ENCODE measurements at regions not wholly inside any gene's neighbourhood (a gene's known extent, or its start where the extent isn't known, plus 50 kb on each side); places are given as distances from the start of the nearest gene placed in this dataset.

DNA sequence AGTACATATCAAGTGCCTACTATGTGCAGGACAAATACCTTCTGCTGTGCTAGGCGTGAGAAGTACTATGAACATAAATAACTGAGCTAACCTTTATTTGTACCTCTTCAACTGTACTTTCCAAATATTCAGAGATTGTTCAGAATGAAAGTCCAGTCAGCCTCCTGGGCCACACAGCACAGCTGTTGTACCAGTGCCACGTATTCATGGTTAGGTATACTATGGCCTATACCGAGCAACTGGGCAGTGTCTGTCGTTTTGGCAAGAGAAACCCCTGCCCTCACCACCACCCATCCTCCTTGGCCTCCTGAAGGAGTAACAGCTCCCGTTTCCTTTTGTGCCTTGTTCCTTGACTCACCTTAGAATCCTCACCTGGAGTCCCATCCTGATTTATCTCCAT lies 53.0 kb downstream of the RASSF10 start:
- H3K4me1 ChIP-seq (ENCODE audit: insufficient read depth, low read length), result no peaks in the 10 kb centered on the region
- H3K4me3 ChIP-seq (ENCODE audit: low read length), result no peak overlapping the region
- H3K9me3 ChIP-seq (ENCODE audit: low read depth, low read length), result no peaks in the 10 kb centered on the region
- no peaks in the 10 kb centered on the region for H3K27me3 ChIP-seq (ENCODE audit: insufficient read depth, low read length)

DNA sequence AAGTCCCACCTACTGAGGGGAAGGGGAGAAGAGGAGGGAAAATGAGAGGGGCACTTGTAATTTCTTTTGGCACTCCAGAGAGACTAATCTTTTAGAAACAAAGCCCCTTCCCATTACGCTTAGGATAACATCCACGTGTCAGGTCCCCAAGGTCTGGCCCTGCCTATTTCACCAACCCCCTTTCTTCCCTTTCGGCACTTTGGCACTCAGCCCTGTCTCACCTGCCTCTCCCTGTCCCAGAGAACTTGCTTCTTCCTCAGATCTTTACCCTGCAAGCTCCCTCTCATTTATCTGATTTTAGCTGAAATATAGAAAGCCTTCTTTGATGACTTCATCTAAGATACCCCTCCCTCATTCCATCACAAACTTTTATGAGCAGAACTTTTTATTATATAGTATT lies 55.5 kb downstream of the RASSF10 start:
- Histone ChIP-seq H3K27me3 (ENCODE audit: insufficient read depth, low read length) (no peaks in the 10 kb centered on the region), H3K4me3 (ENCODE audit: low read length) (no peak overlapping the region), H3K9me3 (ENCODE audit: low read depth, low read length) (no peaks in the 10 kb centered on the region), H3K4me1 (ENCODE audit: insufficient read depth, low read length) (no peaks in the 10 kb centered on the region)

DNA sequence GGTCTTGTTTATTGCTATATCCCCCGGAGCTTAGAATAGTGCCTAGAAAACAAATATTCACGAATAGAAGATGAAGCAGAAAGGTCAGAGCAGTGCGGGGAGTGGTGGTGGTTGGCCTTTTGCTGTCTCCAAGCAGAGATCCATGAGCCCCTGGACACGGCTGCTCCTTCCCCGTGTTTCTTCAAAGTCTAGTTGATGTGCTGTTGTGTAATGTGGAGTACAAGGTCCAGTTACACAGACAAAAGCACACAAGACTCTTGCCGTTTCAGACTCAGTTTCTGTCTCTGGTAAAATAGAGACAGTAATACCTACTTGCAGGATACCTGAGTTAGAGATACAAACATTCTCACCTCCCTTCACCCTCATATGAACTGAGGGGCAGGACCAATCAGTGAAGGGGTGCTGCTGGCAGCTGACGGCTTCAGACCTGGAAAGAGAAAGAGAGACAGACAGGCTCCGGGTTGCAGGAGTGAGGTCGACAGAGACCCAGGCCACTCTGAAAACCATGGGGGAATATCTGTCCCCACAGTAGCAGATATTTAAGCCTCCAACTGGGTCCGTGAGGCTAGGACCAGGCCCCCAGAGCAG lies 56.2 kb downstream of the RASSF10 start:
- Histone ChIP-seq H3K27me3 (ENCODE audit: insufficient read depth, low read length) (no peaks in the 10 kb centered on the region), H3K9me3 (ENCODE audit: low read depth, low read length) (no peaks in the 10 kb centered on the region), H3K4me1 (ENCODE audit: insufficient read depth, low read length) (no peaks in the 10 kb centered on the region), H3K4me3 (ENCODE audit: low read length) (no peak overlapping the region)

DNA sequence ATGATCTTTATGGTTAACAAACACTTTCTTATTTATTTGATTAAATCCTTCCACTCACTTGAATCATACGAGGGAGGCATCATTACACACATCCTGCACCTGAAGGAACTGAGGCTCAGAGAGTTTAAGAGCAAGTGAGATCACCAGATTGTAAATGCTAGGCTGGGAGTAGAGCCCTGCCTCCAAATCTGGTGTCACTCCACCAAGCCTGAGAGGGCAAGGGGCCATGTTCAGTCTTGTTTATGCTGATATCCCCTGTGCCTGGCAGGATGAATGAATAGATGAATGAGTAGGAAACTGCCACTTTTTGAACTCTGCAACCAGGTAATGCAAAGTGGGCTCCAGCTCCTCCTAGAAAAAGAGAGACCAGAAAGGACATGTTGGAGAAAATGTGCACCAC lies 59.1 kb downstream of the RASSF10 start:
- no peaks in the 10 kb centered on the region for H3K4me1 ChIP-seq (ENCODE audit: insufficient read depth, low read length)
- no peaks in the 10 kb centered on the region for H3K9me3 ChIP-seq (ENCODE audit: low read depth, low read length)

DNA sequence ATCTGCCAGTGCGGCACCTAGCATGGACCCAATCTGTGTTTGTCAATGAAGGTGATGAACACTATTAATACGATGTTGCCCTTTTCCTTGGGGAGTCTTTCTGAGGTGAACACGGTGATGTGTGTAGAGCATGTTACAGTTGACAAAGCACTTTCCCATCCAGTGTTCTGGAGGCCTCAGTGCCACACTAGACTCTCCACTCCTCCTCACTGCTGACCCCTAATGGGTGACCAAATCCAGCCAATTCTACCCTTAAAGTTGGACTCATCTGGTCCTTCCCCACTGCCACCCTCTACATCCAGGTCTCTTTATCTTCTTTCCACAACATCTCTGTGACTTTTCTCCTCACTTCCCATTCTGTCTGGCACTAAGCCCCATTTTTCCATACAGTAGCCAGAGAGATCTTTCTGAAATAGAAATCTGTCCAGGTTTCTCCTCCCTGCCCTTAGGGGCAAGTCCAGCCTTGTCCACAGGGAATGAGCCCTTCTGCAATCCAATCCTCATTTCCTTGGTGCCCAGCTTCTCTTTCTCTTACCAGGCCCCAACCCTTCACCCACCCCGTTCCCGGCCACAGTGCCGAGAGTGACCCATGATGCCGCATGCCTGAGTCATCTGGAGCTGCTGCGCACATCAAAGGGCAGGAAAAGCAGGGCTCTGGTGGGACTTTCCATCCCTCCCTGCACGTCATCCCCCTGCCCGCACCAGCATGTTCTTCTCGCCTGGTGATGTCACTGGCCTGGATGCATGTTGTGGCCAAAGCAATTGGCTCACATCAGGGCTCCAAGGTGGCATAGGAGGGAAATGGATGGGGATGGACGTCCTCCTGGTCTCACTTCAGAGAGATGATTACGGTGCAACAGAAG lies 64.2 kb downstream of the RASSF10 start:
- no peaks in the 10 kb centered on the region for H3K4me1 ChIP-seq (ENCODE audit: insufficient read depth, low read length)
- no peaks in the 10 kb centered on the region for H3K9me3 ChIP-seq (ENCODE audit: low read depth, low read length)
- no peaks in the 10 kb centered on the region for H3K27me3 ChIP-seq (ENCODE audit: insufficient read depth, low read length)

More for the DNA sequence above, 59.1 kb downstream of the RASSF10 start:
- Histone ChIP-seq H3K27me3 (ENCODE audit: insufficient read depth, low read length) (no peaks in the 10 kb centered on the region), H3K4me3 (ENCODE audit: low read length) (no peak overlapping the region)

DNA sequence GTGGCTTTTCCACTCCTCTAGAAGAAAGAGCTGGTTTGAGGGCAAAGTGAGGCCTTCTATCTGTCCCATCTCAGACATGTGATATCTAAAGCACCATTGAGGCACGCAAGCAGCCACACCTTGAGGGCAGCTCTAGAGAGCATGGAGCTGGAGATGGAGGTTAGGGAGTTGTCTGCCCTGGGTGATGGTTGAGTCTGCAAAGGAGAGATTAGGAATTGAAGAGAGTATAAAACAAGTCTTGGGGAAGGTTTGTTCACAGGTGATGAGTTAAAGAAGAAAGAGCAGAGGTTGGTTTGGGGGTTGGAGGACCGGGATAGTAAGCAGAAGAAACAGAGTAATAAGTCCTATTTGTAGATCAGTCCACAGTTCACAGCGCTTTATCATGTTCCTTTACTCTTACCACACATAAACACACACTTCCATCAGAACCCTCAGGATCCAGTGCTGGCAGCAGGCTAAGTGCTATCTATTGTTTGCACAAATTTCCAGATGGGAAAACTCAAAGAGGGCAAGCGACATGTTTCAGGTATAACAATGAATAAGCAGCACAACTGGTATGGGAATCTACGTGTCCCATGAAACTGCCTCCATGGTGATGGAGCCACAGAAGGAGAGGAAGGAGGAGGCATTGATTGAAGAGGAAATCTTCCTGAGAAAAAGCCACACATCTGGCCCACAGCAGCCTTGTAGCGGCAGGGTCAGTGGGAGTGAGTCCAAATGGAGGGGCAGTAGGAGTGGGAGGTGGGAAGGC lies 65.8 kb downstream of the RASSF10 start:
- Histone ChIP-seq H3K4me3 (ENCODE audit: low read length) (no peak overlapping the region), H3K9me3 (ENCODE audit: low read depth, low read length) (no peaks in the 10 kb centered on the region), H3K27me3 (ENCODE audit: insufficient read depth, low read length) (no peaks in the 10 kb centered on the region), H3K4me1 (ENCODE audit: insufficient read depth, low read length) (no peaks in the 10 kb centered on the region)

More for the DNA sequence above, 64.2 kb downstream of the RASSF10 start:
- H3K4me3 ChIP-seq (ENCODE audit: low read length), result no peak overlapping the region

DNA sequence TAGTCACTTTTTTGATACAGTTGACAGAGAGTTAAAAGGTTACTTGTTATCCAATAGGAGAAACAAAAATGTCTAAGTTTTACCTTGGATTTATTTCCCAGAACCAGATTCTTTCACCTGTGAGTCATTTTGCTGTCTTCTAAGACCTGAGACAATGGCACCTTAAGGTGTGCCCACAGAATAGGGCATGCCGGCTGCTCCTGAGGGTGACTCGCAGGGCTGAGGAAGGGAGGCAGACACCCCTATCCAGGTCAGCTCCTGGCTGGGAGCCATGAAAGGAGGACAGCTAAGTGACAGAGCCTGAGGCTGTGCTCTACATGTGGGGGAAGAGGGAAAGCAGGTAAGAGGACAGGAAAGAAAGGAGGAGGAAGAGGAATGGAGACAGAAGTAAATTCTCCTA lies 67.8 kb downstream of the RASSF10 start:
- Histone ChIP-seq H3K27me3 (ENCODE audit: insufficient read depth, low read length) (no peaks in the 10 kb centered on the region), H3K9me3 (ENCODE audit: low read depth, low read length) (no peaks in the 10 kb centered on the region), H3K4me1 (ENCODE audit: insufficient read depth, low read length) (no peaks in the 10 kb centered on the region), H3K4me3 (ENCODE audit: low read length) (no peak overlapping the region)

DNA sequence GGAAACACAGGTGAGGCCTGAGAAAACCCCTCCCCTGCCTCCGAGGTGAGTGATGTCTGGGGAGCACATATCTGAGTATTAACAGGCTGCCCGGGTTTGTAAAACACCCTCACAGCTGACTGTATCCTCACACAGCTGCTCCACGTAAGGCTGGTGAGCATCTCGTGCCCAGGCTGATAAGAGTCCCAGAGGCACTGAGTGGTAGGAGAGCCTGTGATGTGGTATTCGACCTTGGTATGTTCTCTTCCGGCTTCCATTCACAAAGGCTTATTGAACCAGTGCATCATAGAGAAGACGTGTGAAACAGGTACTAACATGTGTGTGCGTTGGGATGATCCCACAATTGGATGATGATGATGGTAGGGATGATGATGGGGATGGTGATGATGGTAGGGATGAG lies 71.7 kb downstream of the RASSF10 start:
- no peaks in the 10 kb centered on the region for H3K4me1 ChIP-seq (ENCODE audit: insufficient read depth, low read length)
- H3K4me3 ChIP-seq (ENCODE audit: low read length), result no peak overlapping the region
- no peaks in the 10 kb centered on the region for H3K9me3 ChIP-seq (ENCODE audit: low read depth, low read length)
- no peaks in the 10 kb centered on the region for H3K27me3 ChIP-seq (ENCODE audit: insufficient read depth, low read length)

DNA sequence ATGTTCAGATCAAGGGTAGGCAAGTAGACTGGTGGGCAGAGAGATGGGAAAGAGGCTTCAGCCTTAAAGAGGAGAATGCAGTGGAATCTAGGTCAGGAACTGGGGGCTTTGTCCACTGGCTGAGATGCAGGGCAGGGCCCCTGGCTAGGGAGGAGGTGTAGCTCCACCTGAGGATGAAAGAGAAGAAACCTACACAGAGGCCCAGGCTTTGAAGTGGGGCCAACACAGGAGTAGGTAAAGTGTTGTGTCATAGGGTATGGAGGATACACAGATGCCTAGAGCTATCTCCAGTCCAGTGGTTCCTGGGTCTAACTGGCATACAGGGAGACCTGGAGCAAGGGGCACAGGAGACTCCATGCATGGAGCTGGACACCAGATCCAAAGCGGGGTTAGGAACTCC lies 73.5 kb downstream of the RASSF10 start:
- Histone ChIP-seq H3K4me3 (ENCODE audit: low read length) (no peak overlapping the region), H3K27me3 (ENCODE audit: insufficient read depth, low read length) (no peaks in the 10 kb centered on the region), H3K4me1 (ENCODE audit: insufficient read depth, low read length) (no peaks in the 10 kb centered on the region), H3K9me3 (ENCODE audit: low read depth, low read length) (no peaks in the 10 kb centered on the region)

DNA sequence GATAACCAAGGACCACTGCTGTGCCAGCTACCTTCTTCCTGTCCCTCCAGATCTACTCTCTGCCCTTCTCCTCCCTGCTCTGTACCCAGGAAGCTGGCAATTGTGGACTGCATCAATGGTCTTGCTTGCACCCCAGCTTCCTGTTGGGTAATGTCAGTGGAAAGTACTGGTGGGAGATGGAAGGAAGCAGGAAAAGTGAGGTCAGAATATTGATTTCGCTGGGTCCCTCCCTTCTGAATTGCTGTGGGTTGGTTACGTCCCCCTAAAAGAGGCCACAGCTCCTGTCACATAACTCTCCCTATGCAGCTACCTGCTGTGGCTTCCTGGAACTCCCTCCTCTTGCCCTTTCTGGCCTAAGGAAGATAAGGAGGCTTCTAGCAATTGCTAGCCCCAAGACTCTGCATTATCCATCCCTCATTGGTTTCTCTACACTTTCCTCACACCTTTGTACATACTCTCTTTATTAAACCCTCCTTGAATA lies 81.2 kb downstream of the RASSF10 start:
- H3K27me3 ChIP-seq (ENCODE audit: insufficient read depth, low read length), result no peaks in the 10 kb centered on the region
- H3K4me3 ChIP-seq (ENCODE audit: low read length), result no peak overlapping the region
- H3K9me3 ChIP-seq (ENCODE audit: low read depth, low read length), result no peaks in the 10 kb centered on the region
- no peaks in the 10 kb centered on the region for H3K4me1 ChIP-seq (ENCODE audit: insufficient read depth, low read length)

DNA sequence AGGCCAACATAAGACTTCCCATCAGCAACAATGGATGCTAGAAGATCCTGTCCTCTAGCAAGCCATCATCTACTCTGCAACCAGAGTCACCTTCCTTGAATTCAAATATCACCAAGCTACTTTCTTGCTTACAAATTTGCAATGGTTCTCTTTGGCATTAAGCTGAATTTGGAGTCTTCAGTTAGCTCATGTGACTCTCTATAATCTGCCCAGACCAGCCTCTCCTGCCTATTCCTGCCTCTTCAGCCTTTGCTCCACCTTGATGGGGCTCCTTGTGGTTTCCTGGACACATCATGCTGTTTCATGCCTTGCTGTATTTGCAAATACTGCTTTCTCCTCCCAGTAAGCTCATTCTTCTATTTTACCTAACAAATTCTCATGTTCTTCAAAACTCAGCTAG lies 82.3 kb downstream of the RASSF10 start:
- Histone ChIP-seq H3K27me3 (ENCODE audit: insufficient read depth, low read length) (no peaks in the 10 kb centered on the region), H3K4me3 (ENCODE audit: low read length) (no peak overlapping the region), H3K4me1 (ENCODE audit: insufficient read depth, low read length) (no peaks in the 10 kb centered on the region), H3K9me3 (ENCODE audit: low read depth, low read length) (no peaks in the 10 kb centered on the region)

DNA sequence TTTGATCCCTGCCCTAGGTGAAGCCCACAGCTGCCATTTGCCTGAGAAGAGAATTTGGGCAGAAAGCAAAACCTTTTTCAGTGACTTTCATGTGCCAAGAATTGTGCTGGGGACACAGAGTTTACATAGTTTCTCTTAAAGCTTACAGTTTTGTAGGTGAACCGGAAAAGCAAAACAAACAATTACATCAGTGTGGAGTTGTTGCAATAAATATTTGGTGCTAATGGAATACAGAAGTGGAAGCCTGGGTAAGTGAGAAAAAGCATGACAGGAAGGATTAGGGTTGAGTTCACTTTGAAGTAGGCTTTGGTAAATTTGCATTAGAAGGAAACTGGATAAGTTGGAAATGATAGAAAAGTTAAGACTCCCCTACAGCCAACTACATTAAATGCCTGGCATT lies 82.7 kb downstream of the RASSF10 start:
- Histone ChIP-seq H3K9me3 (ENCODE audit: low read depth, low read length) (no peaks in the 10 kb centered on the region), H3K4me1 (ENCODE audit: insufficient read depth, low read length) (no peaks in the 10 kb centered on the region), H3K27me3 (ENCODE audit: insufficient read depth, low read length) (no peaks in the 10 kb centered on the region), H3K4me3 (ENCODE audit: low read length) (no peak overlapping the region)

DNA sequence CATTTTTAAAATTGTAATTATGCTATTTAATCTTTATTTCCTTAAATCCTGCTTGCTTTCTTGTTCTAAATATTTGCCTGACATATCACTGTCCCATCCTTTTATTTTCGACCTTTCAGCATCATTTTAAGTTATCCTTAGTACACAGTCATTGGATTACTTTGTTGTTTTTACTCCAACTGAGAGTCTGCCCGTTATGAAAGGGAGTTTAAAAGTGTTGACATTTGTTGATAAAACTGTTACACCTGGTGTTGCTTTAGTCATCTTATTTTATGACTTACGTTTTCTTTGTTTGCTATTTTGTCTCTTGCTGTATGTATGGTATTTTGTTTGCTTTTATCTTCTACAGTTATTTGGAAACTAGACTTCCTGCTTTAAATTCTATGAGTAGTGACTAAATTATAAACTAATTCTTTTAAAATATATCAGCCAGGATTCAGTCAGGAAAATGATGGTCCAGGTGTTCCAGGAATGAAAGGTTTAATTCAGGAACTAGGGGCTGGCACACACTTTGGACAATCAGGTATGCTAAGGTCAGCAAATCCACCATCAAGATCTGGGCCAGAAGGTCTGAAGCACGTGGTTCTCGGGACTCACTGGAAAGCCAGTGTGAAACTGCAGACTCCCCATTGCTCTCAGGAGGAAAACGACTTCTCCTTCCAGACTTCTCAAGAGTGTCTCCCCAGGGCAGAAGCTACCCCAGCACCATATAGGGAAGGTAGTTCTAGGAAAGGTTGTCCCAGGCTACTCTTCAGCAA lies 86.0 kb downstream of the RASSF10 start:
- no peaks in the 10 kb centered on the region for H3K9me3 ChIP-seq (ENCODE audit: low read depth, low read length)
- no peaks in the 10 kb centered on the region for H3K4me1 ChIP-seq (ENCODE audit: insufficient read depth, low read length)
- no peak overlapping the region for H3K4me3 ChIP-seq (ENCODE audit: low read length)
- no peaks in the 10 kb centered on the region for H3K27me3 ChIP-seq (ENCODE audit: insufficient read depth, low read length)

DNA sequence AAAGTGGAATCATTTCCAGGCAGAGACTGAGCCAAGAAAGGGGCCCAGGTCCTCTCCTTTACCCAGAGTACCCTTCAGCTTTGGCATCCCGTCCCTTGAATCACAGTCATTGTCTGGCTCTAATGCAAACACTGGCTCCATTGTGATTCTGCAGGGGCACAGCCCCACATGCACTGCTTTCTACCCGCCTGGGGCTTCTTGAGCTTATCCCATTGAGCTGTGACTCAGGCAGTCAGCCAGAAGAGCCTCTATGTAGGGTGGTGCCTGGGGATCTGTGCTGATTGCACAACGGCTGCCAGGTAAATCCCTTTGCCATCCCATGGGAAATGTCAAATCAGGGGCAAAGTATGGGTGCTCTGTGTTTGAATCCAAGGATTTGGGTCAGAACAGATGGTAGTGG lies 88.9 kb downstream of the RASSF10 start:
- Histone ChIP-seq H3K4me3 (ENCODE audit: low read length) (no peak overlapping the region), H3K4me1 (ENCODE audit: insufficient read depth, low read length) (no peaks in the 10 kb centered on the region), H3K27me3 (ENCODE audit: insufficient read depth, low read length) (no peaks in the 10 kb centered on the region), H3K9me3 (ENCODE audit: low read depth, low read length) (no peaks in the 10 kb centered on the region)
